ENCODE measurements at regions not wholly inside any gene's neighbourhood (a gene's known extent, or its start where the extent isn't known, plus 50 kb on each side); places are given as distances from the start of the nearest gene placed in this dataset.
"Not testable (repeated sequence)": the region's sequence is repeated elsewhere in the genome, so short reads cannot be mapped to it uniquely, and the experiment has no call there.

GRCh38 chr22:11313040-11313759 is 4214.8 kb upstream of the OR11H1 start:
- H3K4me3 Mint-ChIP-seq, CTCF ChIA-PET, H3K27ac Mint-ChIP-seq, H3K4me1 Mint-ChIP-seq, H3K27me3 Mint-ChIP-seq, H3K36me3 Mint-ChIP-seq, DNase-seq: not testable (repeated sequence)
- peaks cover 50% of the 10 kb centered on the region for H3K9me3 Mint-ChIP-seq

- DNase-seq, H3K36me3 Mint-ChIP-seq, CTCF ChIA-PET, H3K27ac Mint-ChIP-seq, H3K4me1 Mint-ChIP-seq, H3K4me3 Mint-ChIP-seq, H3K27me3 Mint-ChIP-seq: not testable (repeated sequence)
- peaks cover 27% of the 10 kb centered on the region for H3K9me3 Mint-ChIP-seq
Observed at GRCh38 chr22:11318633-11319032, 4209.4 kb upstream of the OR11H1 start.

- H3K4me3 Mint-ChIP-seq, H3K4me1 Mint-ChIP-seq, DNase-seq, CTCF ChIA-PET, H3K27me3 Mint-ChIP-seq, H3K27ac Mint-ChIP-seq, H3K36me3 Mint-ChIP-seq: not testable (repeated sequence)
- peaks cover 38% of the 10 kb centered on the region for H3K9me3 Mint-ChIP-seq
Observed at GRCh38 chr22:11324439-11325037, 4203.5 kb upstream of the OR11H1 start.

- Mint-ChIP-seq H3K36me3 (no peaks in the 10 kb centered on the region), H3K27me3 (no peaks in the 10 kb centered on the region), H3K27ac (no peak overlapping the region), H3K4me1 (no peaks in the 10 kb centered on the region), H3K4me3 (no peak overlapping the region), H3K9me3 (peaks cover 40% of the 10 kb centered on the region)
- no peak for DNase-seq
- CTCF ChIA-PET = no interaction called here
Observed at GRCh38 chr22:11325767-11326166, 4202.2 kb upstream of the OR11H1 start.

GRCh38 chr22:11341387-11342068 is 4186.5 kb upstream of the OR11H1 start:
- peaks cover 63% of the 10 kb centered on the region for H3K9me3 Mint-ChIP-seq
- H3K4me1 Mint-ChIP-seq, CTCF ChIA-PET, H3K27ac Mint-ChIP-seq, H3K4me3 Mint-ChIP-seq, H3K36me3 Mint-ChIP-seq, DNase-seq, H3K27me3 Mint-ChIP-seq: not testable (repeated sequence)

GRCh38 chr22:11351181-11351580 is 4176.8 kb upstream of the OR11H1 start:
- DNase-seq, H3K27ac Mint-ChIP-seq, H3K27me3 Mint-ChIP-seq, H3K4me3 Mint-ChIP-seq, H3K4me1 Mint-ChIP-seq, CTCF ChIA-PET, H3K36me3 Mint-ChIP-seq: not testable (repeated sequence)
- peaks cover 56% of the 10 kb centered on the region for H3K9me3 Mint-ChIP-seq

GRCh38 chr22:11352287-11352686 is 4175.7 kb upstream of the OR11H1 start:
- H3K36me3 Mint-ChIP-seq, H3K4me1 Mint-ChIP-seq, H3K27ac Mint-ChIP-seq, H3K4me3 Mint-ChIP-seq, CTCF ChIA-PET, H3K27me3 Mint-ChIP-seq, DNase-seq: not testable (repeated sequence)
- H3K9me3 Mint-ChIP-seq = peaks cover 60% of the 10 kb centered on the region

- Mint-ChIP-seq H3K9me3 (peaks cover 48% of the 10 kb centered on the region), H3K36me3 (no peaks in the 10 kb centered on the region)
Observed at GRCh38 chr22:11360632-11361031, 4167.4 kb upstream of the OR11H1 start.

GRCh38 chr22:11361496-11361895 is 4166.5 kb upstream of the OR11H1 start:
- CTCF ChIA-PET, H3K4me1 Mint-ChIP-seq, H3K27me3 Mint-ChIP-seq, H3K4me3 Mint-ChIP-seq, DNase-seq, H3K36me3 Mint-ChIP-seq, H3K27ac Mint-ChIP-seq: not testable (repeated sequence)
- H3K9me3 Mint-ChIP-seq = peaks cover 46% of the 10 kb centered on the region

More at GRCh38 chr22:11360632-11361031, 4167.4 kb upstream of the OR11H1 start:
- Mint-ChIP-seq H3K4me3 (no peak overlapping the region), H3K27ac (no peak overlapping the region), H3K27me3 (no peaks in the 10 kb centered on the region), H3K4me1 (no peaks in the 10 kb centered on the region)
- DNase-seq = no peak
- CTCF ChIA-PET = no interaction called here

GRCh38 chr22:11369612-11370307 is 4158.2 kb upstream of the OR11H1 start:
- H3K27me3 Mint-ChIP-seq, DNase-seq, H3K4me1 Mint-ChIP-seq, H3K27ac Mint-ChIP-seq, CTCF ChIA-PET, H3K36me3 Mint-ChIP-seq, H3K4me3 Mint-ChIP-seq: not testable (repeated sequence)
- H3K9me3 Mint-ChIP-seq = peaks cover 43% of the 10 kb centered on the region

GRCh38 chr22:11370311-11370710 is 4157.7 kb upstream of the OR11H1 start:
- H3K9me3 Mint-ChIP-seq = peaks cover 48% of the 10 kb centered on the region
- CTCF ChIA-PET, H3K27ac Mint-ChIP-seq, DNase-seq, H3K4me3 Mint-ChIP-seq, H3K36me3 Mint-ChIP-seq, H3K27me3 Mint-ChIP-seq, H3K4me1 Mint-ChIP-seq: not testable (repeated sequence)
